ENCODE measurements at regions not wholly inside any gene's neighbourhood (a gene's known extent, or its start where the extent isn't known, plus 50 kb on each side); places are given as distances from the start of the nearest gene placed in this dataset.

DNA sequence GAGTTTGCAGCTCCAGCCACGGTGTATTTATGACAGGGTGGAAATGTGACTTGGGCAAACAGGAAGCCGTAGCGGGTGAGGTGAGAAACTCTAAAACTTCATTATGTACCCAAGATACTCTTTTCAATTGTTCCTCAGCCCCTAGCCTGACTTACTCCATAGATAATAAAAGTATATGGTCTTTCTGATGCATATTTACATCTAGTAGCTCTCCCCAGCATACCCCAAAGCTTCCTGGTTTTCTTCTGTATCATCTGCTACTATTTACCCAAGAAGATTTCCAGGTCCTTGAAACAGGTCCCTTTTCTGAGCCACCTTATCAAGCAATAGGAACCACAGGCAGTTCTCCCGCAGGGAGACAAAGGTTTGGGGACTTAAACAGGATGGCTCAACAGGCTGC is 201.5 kb upstream of the ESRRG start:
- no peak for DNase-seq
- H3K4me3 ChIP-seq, result no peak overlapping the region
- H3K79me2 ChIP-seq (ENCODE audit: insufficient read depth), result no peaks in the 10 kb centered on the region
- H3K4me1 ChIP-seq (ENCODE audit: insufficient read depth), result no peaks in the 10 kb centered on the region
- H3K9me2 ChIP-seq (ENCODE audit: insufficient read depth), result no peaks in the 10 kb centered on the region
- WGBS, 2 experiments (ENCODE audit: low coverage in 1 of 2, low lambda C conversion rate in 2 of 2, missing lambda C conversion rate in 2 of 2), result 38 to 50% methylated on average over 4 of the region's 4 CpGs
- no peaks in the 10 kb centered on the region for H4K20me1 ChIP-seq (ENCODE audit: insufficient read depth)
- H3K36me3 ChIP-seq (ENCODE audit: low read depth), result no peaks in the 10 kb centered on the region
- H3K4me2 ChIP-seq (ENCODE audit: unreplicated experiment), result no peak overlapping the region
- no peak overlapping the region for H3K27ac ChIP-seq
- in situ Hi-C loops (cut with MboI), result no loop called here
- no peaks in the 10 kb centered on the region for H3K9me3 ChIP-seq (ENCODE audit: low read depth)
- no peaks in the 10 kb centered on the region for H3K27me3 ChIP-seq (replicated peaks; ENCODE audit: insufficient read depth)
- H3F3A ChIP-seq (ENCODE audit: insufficient read depth), result no peaks in the 10 kb centered on the region
- TF ChIP-seq EZH2 (IDR thresholded peaks at IDR 0.05; ENCODE audit: insufficient read depth, poor library complexity, severe bottlenecking) (no peak), EZH2phosphoT487 (IDR thresholded peaks at IDR 0.05; ENCODE audit: insufficient read depth, low read depth) (no peak)
- H2AFZ ChIP-seq, result no peak overlapping the region
- H3K9ac ChIP-seq, result no peak overlapping the region

DNA sequence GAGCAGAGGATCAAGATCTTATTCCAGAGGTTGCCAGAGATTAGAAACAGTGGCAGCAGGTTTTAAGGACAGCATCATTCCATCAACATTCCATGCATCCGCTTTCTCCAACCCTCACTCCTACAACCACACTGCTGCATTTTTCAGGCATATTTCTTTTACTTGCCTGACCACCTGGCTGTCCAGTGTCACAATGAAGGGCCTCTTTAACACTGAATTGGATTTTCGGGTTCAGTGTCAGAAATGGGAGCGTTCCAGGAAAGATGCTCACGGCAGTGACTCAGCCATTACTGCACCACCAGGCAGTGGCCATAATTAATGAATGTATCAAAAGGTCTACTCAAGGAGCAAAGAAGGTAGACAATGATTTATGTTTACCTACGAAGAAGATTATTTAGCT is 200.4 kb upstream of the ESRRG start:
- no peaks in the 10 kb centered on the region for H3K79me2 ChIP-seq (ENCODE audit: insufficient read depth)
- H3K27me3 ChIP-seq (replicated peaks; ENCODE audit: insufficient read depth), result no peaks in the 10 kb centered on the region
- H3K9me2 ChIP-seq (ENCODE audit: insufficient read depth), result no peaks in the 10 kb centered on the region
- H3K9ac ChIP-seq, result no peak overlapping the region
- 17% methylated on average over 5 of the region's 5 CpGs for WGBS, 2 experiments (ENCODE audit: low coverage in 1 of 2, low lambda C conversion rate in 2 of 2, missing lambda C conversion rate in 2 of 2)
- no peak for TF ChIP-seq EZH2 (IDR thresholded peaks at IDR 0.05; ENCODE audit: insufficient read depth, poor library complexity, severe bottlenecking)
- TF ChIP-seq EZH2phosphoT487 (IDR thresholded peaks at IDR 0.05; ENCODE audit: insufficient read depth, low read depth), result no peak
- no peaks in the 10 kb centered on the region for H3K4me1 ChIP-seq (ENCODE audit: insufficient read depth)
- no peak overlapping the region for H3K4me2 ChIP-seq (ENCODE audit: unreplicated experiment)
- H3K9me3 ChIP-seq (ENCODE audit: low read depth), result no peaks in the 10 kb centered on the region
- no peaks in the 10 kb centered on the region for H4K20me1 ChIP-seq (ENCODE audit: insufficient read depth)
- no peak overlapping the region for H3K4me3 ChIP-seq
- H3K27ac ChIP-seq, result no peak overlapping the region
- in situ Hi-C loops (cut with MboI), result no loop called here
- no peak overlapping the region for H2AFZ ChIP-seq
- no peaks in the 10 kb centered on the region for H3F3A ChIP-seq (ENCODE audit: insufficient read depth)
- DNase-seq, result no peak
- H3K36me3 ChIP-seq (ENCODE audit: low read depth), result no peaks in the 10 kb centered on the region

DNA sequence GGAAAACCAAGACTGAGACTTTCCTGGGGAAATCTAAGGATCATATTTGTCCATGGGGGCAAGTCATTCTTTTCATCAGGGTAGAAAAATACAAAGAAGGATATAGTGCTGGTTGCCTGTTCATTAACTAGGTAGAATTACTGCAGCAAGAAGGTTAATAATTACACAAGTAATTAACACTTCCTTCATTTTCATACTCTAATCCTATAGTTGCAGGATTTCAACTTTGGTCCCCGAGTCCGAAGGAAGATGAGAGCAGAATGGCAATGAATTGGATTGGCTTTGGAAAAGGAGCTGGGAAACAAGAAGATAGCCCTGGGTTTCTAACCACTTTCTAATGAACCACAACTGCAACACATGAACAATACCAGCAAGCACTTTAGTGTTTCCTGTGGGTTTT is 199.2 kb upstream of the ESRRG start:
- Histone ChIP-seq H3F3A (ENCODE audit: insufficient read depth) (no peaks in the 10 kb centered on the region), H3K36me3 (ENCODE audit: low read depth) (no peaks in the 10 kb centered on the region), H3K4me2 (ENCODE audit: unreplicated experiment) (no peak overlapping the region), H3K27me3 (replicated peaks; ENCODE audit: insufficient read depth) (no peaks in the 10 kb centered on the region), H4K20me1 (ENCODE audit: insufficient read depth) (no peaks in the 10 kb centered on the region), H2AFZ (no peak overlapping the region), H3K27ac (no peak overlapping the region), H3K4me1 (ENCODE audit: insufficient read depth) (no peaks in the 10 kb centered on the region), H3K9me2 (ENCODE audit: insufficient read depth) (no peaks in the 10 kb centered on the region), H3K4me3 (no peak overlapping the region), H3K9me3 (ENCODE audit: low read depth) (no peaks in the 10 kb centered on the region), H3K9ac (no peak overlapping the region), H3K79me2 (ENCODE audit: insufficient read depth) (no peaks in the 10 kb centered on the region)
- WGBS, 2 experiments (ENCODE audit: low coverage in 1 of 2, low lambda C conversion rate in 2 of 2, missing lambda C conversion rate in 2 of 2), result 51 to 60% methylated on average over 2 of the region's 2 CpGs
- in situ Hi-C loops (cut with MboI), result no loop called here
- TF ChIP-seq EZH2 (IDR thresholded peaks at IDR 0.05; ENCODE audit: insufficient read depth, poor library complexity, severe bottlenecking), result no peak
- TF ChIP-seq EZH2phosphoT487 (IDR thresholded peaks at IDR 0.05; ENCODE audit: insufficient read depth, low read depth), result no peak
- no peak for DNase-seq

DNA sequence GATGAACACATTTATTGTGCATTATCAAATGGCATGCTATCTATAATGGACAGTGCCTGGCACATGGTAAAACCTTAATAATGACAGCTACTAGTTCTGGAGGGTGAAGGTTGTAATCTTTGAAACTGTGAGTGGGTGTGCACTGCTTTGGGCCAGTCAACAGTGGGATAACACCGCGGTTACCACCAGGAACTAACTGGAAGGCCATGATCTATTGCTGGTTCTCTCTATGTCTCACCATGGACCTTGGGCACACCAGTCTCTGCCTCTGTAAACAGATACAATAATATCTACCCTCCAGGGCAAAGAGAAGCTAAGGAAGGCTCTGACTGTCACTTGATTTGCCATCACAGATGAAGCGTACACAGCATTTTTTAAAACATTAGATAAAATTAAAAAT is 198.6 kb upstream of the ESRRG start:
- Histone ChIP-seq H3K79me2 (ENCODE audit: insufficient read depth) (no peaks in the 10 kb centered on the region), H3K4me3 (no peak overlapping the region), H3K9me2 (ENCODE audit: insufficient read depth) (no peaks in the 10 kb centered on the region), H3K27ac (no peak overlapping the region), H3K9ac (no peak overlapping the region), H3K36me3 (ENCODE audit: low read depth) (no peaks in the 10 kb centered on the region), H2AFZ (no peak overlapping the region), H3K4me1 (ENCODE audit: insufficient read depth) (no peaks in the 10 kb centered on the region), H3F3A (ENCODE audit: insufficient read depth) (no peaks in the 10 kb centered on the region), H4K20me1 (ENCODE audit: insufficient read depth) (no peaks in the 10 kb centered on the region), H3K27me3 (replicated peaks; ENCODE audit: insufficient read depth) (no peaks in the 10 kb centered on the region), H3K9me3 (ENCODE audit: low read depth) (no peaks in the 10 kb centered on the region), H3K4me2 (ENCODE audit: unreplicated experiment) (no peak overlapping the region)
- TF ChIP-seq EZH2phosphoT487 (IDR thresholded peaks at IDR 0.05; ENCODE audit: insufficient read depth, low read depth), result no peak
- TF ChIP-seq EZH2 (IDR thresholded peaks at IDR 0.05; ENCODE audit: insufficient read depth, poor library complexity, severe bottlenecking), result no peak
- in situ Hi-C loops (cut with MboI), result no loop called here
- WGBS, 2 experiments (ENCODE audit: low coverage in 1 of 2, low lambda C conversion rate in 2 of 2, missing lambda C conversion rate in 2 of 2), result 66 to 74% methylated on average over 3 of the region's 3 CpGs
- no peak for DNase-seq

Measured in GM23248 (cell line).